ENCODE measurements at regions not wholly inside any gene's neighbourhood (a gene's known extent, or its start where the extent isn't known, plus 50 kb on each side); places are given as distances from the start of the nearest gene placed in this dataset.
"Not testable (repeated sequence)": the region's sequence is repeated elsewhere in the genome, so short reads cannot be mapped to it uniquely, and the experiment has no call there.

DNA sequence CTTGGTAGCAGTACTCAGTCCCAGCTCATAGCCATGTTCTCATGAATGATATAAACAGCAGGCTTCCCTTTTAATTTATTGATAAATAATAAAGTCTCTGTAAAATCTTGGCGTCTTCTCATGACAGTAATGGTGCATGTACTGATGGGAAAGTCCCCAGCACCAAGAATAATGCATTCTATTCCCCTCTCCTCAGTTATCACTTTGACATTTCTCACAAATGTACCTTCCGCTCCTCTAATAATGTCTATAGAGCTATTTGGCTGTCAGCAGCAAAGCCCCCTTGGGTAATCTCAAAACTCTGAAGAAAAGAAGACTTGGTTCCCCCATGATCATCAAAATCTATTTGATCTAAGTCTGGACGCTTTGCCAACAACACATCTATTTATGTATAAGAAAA lies 185.0 kb upstream of the SPTLC3 start:
- Mint-ChIP-seq H3K27me3 (ENCODE audit: low read depth) (no peaks in the 10 kb centered on the region), H3K27ac (no peak overlapping the region), H3K4me3 (ENCODE audit: low read depth) (no peak overlapping the region), H3K9me3 (no peaks in the 10 kb centered on the region), H3K4me1 (ENCODE audit: low read depth) (no peaks in the 10 kb centered on the region), H3K36me3 (ENCODE audit: low read depth) (no peaks in the 10 kb centered on the region)
- no peak for DNase-seq (ENCODE audit: low spot score)
- intact Hi-C loops (cut with micrococcal nuclease): no loop called here

DNA sequence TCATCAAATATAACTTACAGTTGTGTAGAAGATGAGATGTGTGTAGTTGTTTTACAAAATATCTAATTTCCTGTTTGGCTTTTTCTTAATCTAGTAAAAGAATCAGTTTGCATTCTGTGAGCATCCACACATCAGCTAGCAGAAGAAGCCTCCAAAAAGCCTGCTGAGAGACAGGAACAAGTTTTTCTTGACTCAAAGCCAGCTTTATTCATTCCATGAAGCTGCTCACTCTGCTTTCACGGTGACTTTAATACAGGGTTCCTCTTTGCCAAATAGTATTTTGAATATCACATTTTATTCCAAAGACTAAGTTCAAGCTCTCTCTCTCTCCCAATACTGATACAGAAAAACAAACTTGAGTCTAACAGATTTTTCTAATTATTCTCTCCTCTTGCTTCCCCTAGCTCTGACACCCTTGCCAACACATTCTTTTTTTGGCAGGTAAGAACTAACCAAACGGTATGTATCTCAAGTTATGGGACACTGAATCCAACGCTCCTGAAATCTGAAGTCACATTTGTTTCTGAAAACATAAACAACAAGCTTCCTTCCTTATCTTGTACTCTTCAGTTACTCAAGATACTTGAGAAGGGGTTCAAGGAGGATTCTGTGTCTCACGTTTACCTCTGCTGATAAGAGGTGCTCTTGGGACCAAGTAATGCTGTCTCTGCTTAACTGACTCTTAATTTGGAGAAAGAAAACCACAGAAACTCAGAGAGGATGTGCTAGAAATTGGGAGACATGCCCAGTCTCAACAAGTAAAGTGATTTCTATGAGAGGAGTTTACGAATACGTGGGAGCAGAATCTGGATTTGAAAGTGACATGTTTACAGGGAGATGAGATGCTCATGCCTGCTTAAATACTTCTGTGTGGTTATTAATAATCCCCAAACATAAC lies 184.2 kb upstream of the SPTLC3 start:
- Mint-ChIP-seq H3K9me3 (no peaks in the 10 kb centered on the region), H3K36me3 (ENCODE audit: low read depth) (no peaks in the 10 kb centered on the region), H3K27ac (no peak overlapping the region), H3K4me1 (ENCODE audit: low read depth) (no peaks in the 10 kb centered on the region), H3K4me3 (ENCODE audit: low read depth) (no peak overlapping the region), H3K27me3 (ENCODE audit: low read depth) (no peaks in the 10 kb centered on the region)
- DNase-seq (ENCODE audit: low spot score): no peak
- intact Hi-C loops (cut with micrococcal nuclease): no loop called here

DNA sequence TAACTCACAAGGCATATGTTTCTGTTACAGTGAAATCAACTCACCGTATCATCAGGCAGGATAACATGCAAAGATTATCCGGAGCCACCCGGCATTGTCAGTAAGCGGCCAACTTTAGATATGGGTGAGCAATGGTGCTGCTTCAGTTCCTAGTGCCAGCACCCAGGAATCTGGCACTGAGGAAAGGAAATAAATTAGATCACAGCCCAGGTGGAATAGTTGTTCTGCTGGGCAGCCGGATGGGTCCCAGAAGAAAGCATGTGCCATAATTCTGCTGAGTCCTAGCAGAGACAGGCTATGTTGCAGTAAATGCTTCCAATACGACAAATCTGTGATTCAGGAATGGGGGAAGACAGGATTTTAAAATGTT lies 183.6 kb upstream of the SPTLC3 start:
- no peaks in the 10 kb centered on the region for H3K27me3 Mint-ChIP-seq (ENCODE audit: low read depth)
- DNase-seq (ENCODE audit: low spot score): no peak
- H3K4me1 Mint-ChIP-seq (ENCODE audit: low read depth): no peaks in the 10 kb centered on the region
- no peaks in the 10 kb centered on the region for H3K36me3 Mint-ChIP-seq (ENCODE audit: low read depth)
- no peaks in the 10 kb centered on the region for H3K9me3 Mint-ChIP-seq
- intact Hi-C loops (cut with micrococcal nuclease): no loop called here
- no peak overlapping the region for H3K4me3 Mint-ChIP-seq (ENCODE audit: low read depth)
- no peak overlapping the region for H3K27ac Mint-ChIP-seq

DNA sequence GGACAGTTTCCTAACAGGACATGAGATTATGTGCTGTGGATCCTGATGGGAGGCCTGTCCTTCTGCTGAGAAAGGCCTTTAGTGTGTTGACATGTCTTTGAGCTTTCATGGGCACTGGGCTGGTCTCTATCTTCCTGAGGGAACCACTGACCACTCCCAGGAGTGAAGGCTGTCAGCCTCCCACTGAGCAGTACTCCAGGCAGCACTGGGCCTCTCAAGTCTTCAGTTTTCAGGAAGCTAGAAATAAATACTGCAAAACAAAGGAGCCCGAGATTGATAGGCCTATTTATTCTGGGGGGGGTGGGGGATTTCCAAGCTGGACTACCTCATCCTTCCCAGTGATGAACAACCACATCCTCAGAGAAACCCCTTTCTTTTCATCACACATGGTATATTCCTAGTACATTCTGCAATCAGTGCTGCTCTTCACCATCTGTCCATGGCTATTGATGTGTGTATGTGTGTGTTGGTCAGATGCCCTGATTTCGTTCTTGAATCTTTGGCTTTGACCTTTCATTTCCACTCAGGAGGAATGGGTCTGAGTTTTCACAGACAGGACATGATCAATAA lies 180.9 kb upstream of the SPTLC3 start:
- intact Hi-C loops (cut with micrococcal nuclease): no loop called here
- H3K27ac Mint-ChIP-seq: no peak overlapping the region
- no peak for DNase-seq (ENCODE audit: low spot score)
- no peaks in the 10 kb centered on the region for H3K27me3 Mint-ChIP-seq (ENCODE audit: low read depth)
- H3K9me3 Mint-ChIP-seq: no peaks in the 10 kb centered on the region
- H3K4me1 Mint-ChIP-seq (ENCODE audit: low read depth): no peaks in the 10 kb centered on the region
- H3K36me3 Mint-ChIP-seq (ENCODE audit: low read depth): no peaks in the 10 kb centered on the region
- H3K4me3 Mint-ChIP-seq (ENCODE audit: low read depth): no peak overlapping the region

DNA sequence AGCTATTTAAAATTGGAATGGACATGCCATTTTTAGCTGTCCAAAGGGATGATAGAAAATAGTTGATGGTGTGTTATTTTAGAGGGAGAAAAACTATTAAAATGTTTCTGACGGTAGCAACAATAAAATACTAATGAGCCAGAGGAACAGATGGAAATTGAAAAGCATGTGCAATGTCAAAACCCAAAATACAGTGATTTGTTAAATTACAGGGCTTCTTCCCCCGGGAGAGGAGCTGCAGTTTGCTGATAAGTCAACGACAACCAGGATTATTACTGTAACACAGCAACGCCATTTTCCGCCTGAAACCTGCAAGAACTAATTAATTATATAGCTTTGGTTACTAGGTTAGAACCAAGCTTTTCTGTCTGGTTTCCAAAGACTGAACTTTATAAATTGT lies 179.6 kb upstream of the SPTLC3 start:
- no peak overlapping the region for H3K27ac Mint-ChIP-seq
- no peaks in the 10 kb centered on the region for H3K9me3 Mint-ChIP-seq
- no peak overlapping the region for H3K4me3 Mint-ChIP-seq (ENCODE audit: low read depth)
- H3K36me3 Mint-ChIP-seq (ENCODE audit: low read depth): no peaks in the 10 kb centered on the region
- H3K4me1 Mint-ChIP-seq (ENCODE audit: low read depth): no peaks in the 10 kb centered on the region
- no peaks in the 10 kb centered on the region for H3K27me3 Mint-ChIP-seq (ENCODE audit: low read depth)
- DNase-seq (ENCODE audit: low spot score): no peak
- intact Hi-C loops (cut with micrococcal nuclease): no loop called here

DNA sequence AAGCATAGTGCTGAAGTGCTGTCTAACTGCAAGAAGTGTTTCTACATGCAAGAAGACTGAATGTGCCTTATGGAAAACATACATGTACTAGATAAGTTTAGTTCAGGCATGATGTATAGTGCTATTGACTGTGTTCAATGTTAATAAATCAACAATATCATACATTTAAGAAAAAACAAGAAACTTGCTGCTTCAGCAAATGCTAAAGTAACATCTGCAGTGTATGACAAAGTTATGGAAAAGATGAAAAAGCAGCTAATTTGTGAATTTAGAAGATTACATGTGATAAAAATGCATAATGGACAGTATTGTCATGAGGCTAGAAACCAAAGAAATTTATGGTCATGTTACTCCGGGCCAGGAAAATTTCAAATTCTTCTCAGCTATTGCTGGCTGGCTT lies 174.9 kb upstream of the SPTLC3 start:
- intact Hi-C loops (cut with micrococcal nuclease): no loop called here
- Mint-ChIP-seq H3K9me3 (no peaks in the 10 kb centered on the region), H3K27me3 (ENCODE audit: low read depth) (no peaks in the 10 kb centered on the region), H3K4me3 (ENCODE audit: low read depth) (no peak overlapping the region), H3K36me3 (ENCODE audit: low read depth) (no peaks in the 10 kb centered on the region), H3K4me1 (ENCODE audit: low read depth) (no peaks in the 10 kb centered on the region), H3K27ac (no peak overlapping the region)
- no peak for DNase-seq (ENCODE audit: low spot score)

DNA sequence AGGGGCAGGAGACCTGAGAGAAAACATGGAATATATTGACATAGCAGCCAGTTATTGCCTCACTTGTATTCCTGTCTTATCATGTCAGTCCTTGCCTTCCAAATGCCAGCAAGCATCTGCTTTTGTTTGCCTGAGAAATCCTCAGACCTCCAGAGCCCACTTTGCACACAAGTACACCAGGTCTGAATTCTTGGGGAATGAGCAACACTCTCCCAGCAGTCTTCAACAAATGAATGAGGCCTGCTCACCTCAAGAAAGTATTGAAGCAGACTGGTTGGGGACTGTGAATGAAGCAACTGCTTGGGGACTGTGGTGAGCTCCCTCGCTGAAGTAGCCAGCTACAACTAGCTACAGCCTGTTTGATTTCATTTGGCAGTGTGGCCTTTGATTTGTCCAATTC lies 172.8 kb upstream of the SPTLC3 start:
- Mint-ChIP-seq H3K9me3 (no peaks in the 10 kb centered on the region), H3K4me3 (ENCODE audit: low read depth) (no peak overlapping the region), H3K27me3 (ENCODE audit: low read depth) (no peaks in the 10 kb centered on the region), H3K4me1 (ENCODE audit: low read depth) (no peaks in the 10 kb centered on the region), H3K27ac (no peak overlapping the region), H3K36me3 (ENCODE audit: low read depth) (no peaks in the 10 kb centered on the region)
- intact Hi-C loops (cut with micrococcal nuclease): no loop called here
- DNase-seq (ENCODE audit: low spot score): no peak

DNA sequence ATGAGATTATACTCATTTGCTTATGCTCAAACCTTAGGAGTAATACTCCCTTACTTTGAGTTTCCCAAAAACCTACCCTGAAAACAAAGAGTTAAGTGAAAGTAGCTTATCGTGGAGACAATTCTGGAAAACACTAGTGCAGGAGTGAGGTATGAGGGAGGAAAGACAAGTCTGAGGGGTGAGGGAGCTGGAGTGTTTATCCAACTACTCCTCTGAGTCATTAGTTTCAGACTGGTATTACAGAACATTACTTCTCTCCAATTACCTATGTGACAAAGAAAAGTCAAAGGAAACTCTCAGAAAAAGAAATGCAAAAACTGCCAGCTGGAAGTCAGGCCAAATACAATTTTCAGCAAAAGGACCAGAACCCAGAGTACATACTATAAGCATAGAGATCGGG lies 171.1 kb upstream of the SPTLC3 start:
- Mint-ChIP-seq H3K27me3 (ENCODE audit: low read depth) (no peaks in the 10 kb centered on the region), H3K4me3 (ENCODE audit: low read depth) (no peak overlapping the region), H3K36me3 (ENCODE audit: low read depth) (no peaks in the 10 kb centered on the region), H3K9me3 (no peaks in the 10 kb centered on the region), H3K27ac (no peak overlapping the region), H3K4me1 (ENCODE audit: low read depth) (no peaks in the 10 kb centered on the region)
- intact Hi-C loops (cut with micrococcal nuclease): no loop called here
- DNase-seq (ENCODE audit: low spot score): no peak

DNA sequence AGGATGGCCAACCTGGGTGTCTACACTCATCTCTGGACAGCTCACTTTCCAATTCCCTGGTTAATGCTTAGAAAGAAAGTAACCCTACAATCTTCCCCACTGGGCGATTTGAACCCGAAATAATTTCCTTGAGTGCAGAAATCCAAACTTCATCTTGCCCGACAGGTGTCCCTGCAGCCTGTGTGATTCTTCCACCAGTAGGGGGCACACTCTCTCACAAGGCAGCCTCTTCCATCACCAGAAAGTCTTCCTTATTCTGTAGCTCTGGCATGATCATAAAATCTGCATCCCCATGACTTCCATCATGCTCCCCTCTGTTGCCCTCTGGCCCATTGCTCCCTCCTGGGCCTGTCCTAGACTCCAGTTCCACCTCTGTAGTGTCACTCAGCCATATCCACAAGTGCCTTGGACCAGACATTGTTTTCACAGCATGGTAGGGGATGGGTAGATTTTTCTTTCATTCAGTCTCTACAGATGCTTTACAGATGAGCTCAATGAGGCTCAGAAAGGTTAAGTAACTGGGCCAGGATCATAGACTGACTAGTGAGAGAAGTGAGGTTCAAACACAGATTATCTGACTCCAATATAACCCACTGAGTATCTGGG lies 170.4 kb upstream of the SPTLC3 start:
- DNase-seq (ENCODE audit: low spot score): no peak
- Mint-ChIP-seq H3K9me3 (no peaks in the 10 kb centered on the region), H3K27ac (no peak overlapping the region), H3K27me3 (ENCODE audit: low read depth) (no peaks in the 10 kb centered on the region), H3K36me3 (ENCODE audit: low read depth) (no peaks in the 10 kb centered on the region), H3K4me3 (ENCODE audit: low read depth) (no peak overlapping the region), H3K4me1 (ENCODE audit: low read depth) (no peaks in the 10 kb centered on the region)
- intact Hi-C loops (cut with micrococcal nuclease): no loop called here

DNA sequence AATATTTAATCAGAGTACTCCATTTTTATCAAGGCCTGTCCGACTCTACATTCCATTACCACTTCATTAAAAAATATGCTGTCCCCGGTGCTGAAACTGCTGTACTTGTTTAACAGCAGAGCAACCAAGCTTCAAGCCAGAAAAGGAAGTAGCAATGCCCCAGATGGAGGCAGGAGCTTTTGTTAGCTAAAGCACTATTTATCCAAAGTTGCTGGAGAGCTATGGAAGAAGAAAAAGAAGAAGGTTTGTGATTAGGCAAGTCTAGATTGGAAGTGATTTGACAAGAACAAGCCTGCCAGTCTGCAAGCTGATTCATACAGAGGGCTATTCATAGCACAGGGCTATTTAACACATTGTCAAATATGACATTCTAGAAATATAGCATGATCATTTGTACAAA lies 160.9 kb upstream of the SPTLC3 start:
- no peaks in the 10 kb centered on the region for H3K9me3 Mint-ChIP-seq
- H3K27ac Mint-ChIP-seq: no peak overlapping the region
- DNase-seq (ENCODE audit: low spot score): no peak
- no peak overlapping the region for H3K4me3 Mint-ChIP-seq (ENCODE audit: low read depth)
- intact Hi-C loops (cut with micrococcal nuclease): no loop called here
- no peaks in the 10 kb centered on the region for H3K36me3 Mint-ChIP-seq (ENCODE audit: low read depth)
- H3K27me3 Mint-ChIP-seq (ENCODE audit: low read depth): no peaks in the 10 kb centered on the region
- H3K4me1 Mint-ChIP-seq (ENCODE audit: low read depth): no peaks in the 10 kb centered on the region

DNA sequence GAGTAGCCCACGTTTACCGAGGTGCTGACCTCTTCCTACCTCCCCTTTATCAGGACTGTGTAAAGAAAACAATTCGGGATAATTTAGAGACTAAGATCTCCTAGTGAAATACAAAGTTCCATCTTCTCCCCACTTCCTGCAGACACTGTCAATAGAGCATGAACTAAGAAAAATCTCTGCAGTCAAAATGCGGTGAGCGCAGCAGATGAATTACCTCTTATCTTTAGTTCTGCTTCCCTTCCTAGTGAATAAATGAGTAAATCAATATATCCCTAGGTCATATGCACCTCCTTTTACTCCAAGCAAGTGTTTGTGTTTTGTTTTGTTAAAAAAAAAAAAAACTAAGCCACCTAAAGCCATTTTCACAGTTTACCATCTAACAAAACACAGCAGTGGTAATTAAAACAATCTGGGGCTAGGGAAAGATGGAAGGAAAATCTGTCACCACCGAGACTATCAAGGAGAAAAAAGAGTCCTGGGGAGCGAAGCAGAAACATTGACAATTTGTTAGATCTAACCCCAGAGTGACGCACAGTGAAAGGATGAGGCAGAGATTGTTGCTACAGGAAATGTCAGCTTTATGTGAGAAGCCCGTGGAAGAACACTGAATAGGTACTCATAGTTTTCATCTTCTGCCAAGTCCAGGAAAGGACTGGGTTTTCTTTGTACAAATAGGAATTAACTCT lies 159.4 kb upstream of the SPTLC3 start:
- no peaks in the 10 kb centered on the region for H3K9me3 Mint-ChIP-seq
- H3K4me3 Mint-ChIP-seq (ENCODE audit: low read depth): no peak overlapping the region
- DNase-seq (ENCODE audit: low spot score): no peak
- H3K27me3 Mint-ChIP-seq (ENCODE audit: low read depth): no peaks in the 10 kb centered on the region
- no peak overlapping the region for H3K27ac Mint-ChIP-seq
- intact Hi-C loops (cut with micrococcal nuclease): no loop called here
- H3K4me1 Mint-ChIP-seq (ENCODE audit: low read depth): no peaks in the 10 kb centered on the region
- no peaks in the 10 kb centered on the region for H3K36me3 Mint-ChIP-seq (ENCODE audit: low read depth)

DNA sequence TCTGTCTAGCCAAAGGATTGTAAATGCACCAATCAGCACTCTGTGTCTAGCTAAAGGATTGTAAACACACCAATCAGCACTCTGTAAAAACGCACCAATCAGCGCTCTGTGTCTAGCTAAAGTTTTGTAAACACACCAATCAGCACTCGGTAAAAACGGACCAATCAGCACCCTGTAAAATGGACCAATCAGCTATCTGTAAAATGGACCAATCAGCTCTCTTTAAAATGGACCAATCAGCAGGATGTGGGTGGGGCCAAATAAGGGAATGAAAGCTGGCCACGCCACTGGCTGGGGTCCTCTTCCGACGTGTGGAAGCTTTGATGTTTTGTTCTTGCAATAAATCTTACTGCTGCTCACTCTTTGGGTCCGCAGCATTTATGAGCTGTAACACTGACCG lies 151.1 kb upstream of the SPTLC3 start:
- H3K27ac Mint-ChIP-seq: not testable (repeated sequence)

More for the DNA sequence above, 151.1 kb upstream of the SPTLC3 start:
- H3K4me1 Mint-ChIP-seq (ENCODE audit: low read depth); H3K4me3 Mint-ChIP-seq (ENCODE audit: low read depth); H3K27me3 Mint-ChIP-seq (ENCODE audit: low read depth); H3K9me3 Mint-ChIP-seq; H3K36me3 Mint-ChIP-seq (ENCODE audit: low read depth); DNase-seq (ENCODE audit: low spot score); intact Hi-C loops (cut with micrococcal nuclease): not testable (repeated sequence)
